NCI-H774 (cell line): ENCODE measurements at regions not wholly inside any gene's neighbourhood (a gene's known extent, or its start where the extent isn't known, plus 50 kb on each side); places are given as distances from the start of the nearest gene placed in this dataset.

ENCODE experiments used
- DNase-seq: peaks from one replicate; lab custom pipeline; 2025; lab: John Stamatoyannopoulos, UW

DNA sequence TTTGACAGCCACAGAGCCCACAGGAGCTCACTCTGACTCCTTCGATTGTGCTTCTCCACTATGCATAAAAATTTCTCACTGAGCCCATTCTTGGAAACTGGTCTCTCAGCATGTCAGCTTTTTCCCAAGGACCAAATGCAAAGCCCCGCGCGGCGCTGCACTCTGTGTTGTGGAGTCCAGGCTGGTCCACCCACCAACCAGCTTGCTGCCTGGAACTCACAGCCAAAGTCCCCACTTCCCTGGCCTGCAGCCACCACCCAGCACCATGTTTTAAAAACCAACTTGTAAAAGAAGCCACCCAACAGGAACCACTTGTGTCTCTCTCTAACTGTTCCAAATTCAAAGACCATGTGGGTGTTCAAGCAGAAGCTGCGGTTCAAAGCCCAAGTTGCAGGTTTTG, 124.4 kb downstream of the SPATA19 start:
- no peak for DNase-seq

DNA sequence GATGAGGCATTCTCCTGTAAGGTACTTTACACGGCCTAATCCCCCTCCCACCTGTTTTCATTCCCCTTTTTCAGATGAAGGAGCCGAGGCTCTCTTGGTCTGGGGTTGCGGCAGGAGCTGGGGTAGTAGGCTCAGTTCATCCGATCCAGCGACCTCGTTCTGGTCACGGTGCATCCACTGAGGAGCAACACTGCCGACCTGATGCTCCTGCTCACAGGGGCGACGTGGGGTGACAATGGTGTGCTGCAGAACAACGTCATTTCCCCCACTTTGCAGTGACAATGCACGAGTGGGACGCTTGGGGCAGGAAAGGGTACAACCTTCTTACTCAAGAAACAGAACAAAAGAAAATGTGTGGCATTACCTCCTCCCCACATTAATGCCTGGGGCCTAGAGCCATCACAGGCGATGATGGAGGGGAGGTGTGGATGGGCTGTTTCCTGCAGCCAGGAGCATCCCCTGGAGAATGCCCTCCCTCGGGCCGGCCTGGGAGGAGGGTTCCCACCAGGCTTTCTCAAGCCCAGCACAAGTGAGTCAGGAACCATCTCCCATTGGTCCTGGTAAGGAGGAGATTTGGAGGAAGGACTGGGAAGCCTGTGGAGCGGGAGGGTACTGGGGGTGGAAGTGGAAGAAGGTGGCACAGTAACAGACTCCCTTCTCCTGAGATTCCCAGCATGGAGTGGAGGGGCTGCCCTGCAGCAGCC, 125.6 kb downstream of the SPATA19 start:
- DNase-seq, result no peak

GRCh38 chr11:133718831-133719230, 126.5 kb downstream of the SPATA19 start:
- no peak for DNase-seq

DNA sequence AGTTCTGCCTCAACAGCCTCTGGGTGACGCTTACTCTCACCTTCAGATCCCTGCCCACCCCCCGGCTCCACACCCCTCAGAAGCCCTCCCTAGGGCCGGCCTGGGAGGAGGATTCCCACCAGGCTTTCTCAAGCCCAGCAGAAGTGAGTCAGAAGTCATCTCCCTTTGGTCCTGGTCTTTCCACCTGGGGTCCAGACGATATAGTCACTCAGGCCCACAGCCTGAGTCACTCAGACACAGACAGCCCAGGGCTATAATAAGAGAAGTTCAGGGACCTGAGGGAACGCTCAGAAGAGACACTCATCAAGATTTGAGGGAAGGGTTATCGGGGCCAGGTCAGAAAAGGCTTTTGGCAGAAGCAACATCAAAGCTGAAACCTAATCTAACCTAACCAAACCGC, 127.1 kb downstream of the SPATA19 start:
- DNase-seq, result no peak

- no peak for DNase-seq
Observed at GRCh38 chr11:133716602-133717001, 128.7 kb downstream of the SPATA19 start.

DNA sequence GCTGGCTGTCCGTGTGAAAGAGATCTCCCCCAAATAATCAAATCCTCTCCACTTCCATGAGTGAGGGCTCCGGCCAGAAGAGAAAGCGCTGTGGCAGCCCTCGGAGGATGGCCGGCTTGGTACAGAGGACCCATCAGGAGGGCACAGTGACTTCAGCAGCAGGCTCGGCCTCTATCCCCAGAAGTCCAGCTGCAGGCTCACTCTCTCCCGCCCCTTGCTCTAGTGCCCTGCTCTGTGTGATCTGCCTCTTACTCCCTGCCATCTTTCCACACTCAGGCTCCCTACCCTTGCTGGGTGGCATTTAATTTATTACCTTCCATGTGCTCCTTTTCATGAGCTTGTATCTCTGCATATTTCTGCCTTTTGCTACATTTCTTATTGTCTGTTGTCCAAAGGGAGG, 129.7 kb downstream of the SPATA19 start:
- DNase-seq, result no peak

- no peak for DNase-seq
Observed at GRCh38 chr11:133714471-133715375, 130.6 kb downstream of the SPATA19 start.

GRCh38 chr11:133713844-133714243, 131.5 kb downstream of the SPATA19 start:
- DNase-seq, result no peak

DNA sequence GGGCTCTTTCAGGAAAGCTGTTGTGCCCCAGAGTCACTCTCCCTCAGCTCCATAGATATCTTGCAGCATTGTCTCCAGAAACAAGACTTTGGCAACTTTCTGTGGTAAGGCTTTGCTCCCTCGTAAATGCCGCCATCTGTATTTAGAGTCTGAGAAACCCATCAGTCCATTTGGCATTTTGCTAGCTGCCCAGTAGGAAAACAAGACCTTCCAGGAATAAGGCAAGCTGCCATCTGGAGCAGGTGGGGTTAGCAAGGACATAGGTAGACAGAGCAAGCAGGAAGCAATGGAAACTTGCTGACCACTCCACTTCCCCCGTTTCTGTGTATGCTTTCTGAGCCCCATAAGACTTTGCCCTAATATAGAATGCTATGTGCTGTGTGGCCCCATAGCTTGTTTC, 131.9 kb downstream of the SPATA19 start:
- DNase-seq, result no peak

DNA sequence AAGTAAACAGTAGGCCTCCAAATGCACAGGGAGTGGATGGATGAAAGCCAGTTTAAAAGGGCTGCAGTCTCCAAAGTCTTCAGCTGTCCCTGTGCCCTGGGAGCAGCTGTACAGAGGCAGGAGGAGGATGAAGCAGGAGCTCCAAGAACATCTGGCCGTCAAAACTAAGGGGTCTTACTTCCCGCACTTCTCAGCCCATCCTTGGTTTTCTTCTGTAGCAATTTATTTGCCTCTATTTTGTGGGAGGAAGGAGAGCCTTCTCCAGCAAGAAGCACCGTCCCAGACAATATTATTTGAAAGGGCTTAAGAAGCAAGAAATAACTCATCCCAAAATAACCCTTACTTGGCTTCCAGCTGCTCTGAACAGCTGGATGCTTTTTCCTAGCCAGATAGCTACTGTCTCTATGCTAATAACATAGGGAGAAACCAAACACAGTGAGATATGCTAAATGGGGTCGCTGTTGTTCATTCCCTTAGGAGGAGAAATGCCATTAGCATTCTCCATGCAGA, 133.2 kb downstream of the SPATA19 start:
- DNase-seq, result no peak

GRCh38 chr11:133711545-133711944, 133.8 kb downstream of the SPATA19 start:
- no peak for DNase-seq

DNA sequence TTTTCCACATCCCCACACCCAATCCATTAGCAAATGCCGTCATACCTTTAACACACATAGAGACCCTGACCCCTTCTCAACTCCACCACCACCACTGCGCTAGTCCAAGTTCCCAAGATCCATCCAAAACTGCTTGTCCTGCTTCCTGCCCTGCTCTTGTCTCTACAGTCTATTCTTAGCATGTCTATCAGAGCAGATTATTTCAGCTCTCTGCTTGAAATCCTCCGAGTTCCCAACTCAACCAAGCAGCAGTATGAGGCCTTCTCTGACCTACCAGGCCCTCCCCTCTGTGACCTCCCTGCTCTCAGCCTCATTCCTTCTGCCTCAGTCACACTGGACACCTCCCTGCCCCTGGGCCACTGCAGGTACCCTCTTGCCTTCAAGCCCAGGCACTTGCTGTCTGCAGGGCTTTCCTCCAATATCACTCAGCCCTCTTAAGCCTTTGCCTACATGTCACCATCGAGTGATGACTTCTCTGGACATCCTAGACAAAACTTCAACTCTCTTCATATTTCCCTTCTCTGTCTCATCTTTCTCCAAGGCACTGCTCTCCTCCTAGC, 134.6 kb downstream of the SPATA19 start:
- no peak for DNase-seq

- DNase-seq, result no peak
Observed at GRCh38 chr11:133710241-133710640, 135.1 kb downstream of the SPATA19 start.

- DNase-seq, result no peak
Observed at GRCh38 chr11:133708547-133709051, 136.7 kb downstream of the SPATA19 start.

- DNase-seq, result no peak
Observed at GRCh38 chr11:133706925-133707794, 138.2 kb downstream of the SPATA19 start.

DNA sequence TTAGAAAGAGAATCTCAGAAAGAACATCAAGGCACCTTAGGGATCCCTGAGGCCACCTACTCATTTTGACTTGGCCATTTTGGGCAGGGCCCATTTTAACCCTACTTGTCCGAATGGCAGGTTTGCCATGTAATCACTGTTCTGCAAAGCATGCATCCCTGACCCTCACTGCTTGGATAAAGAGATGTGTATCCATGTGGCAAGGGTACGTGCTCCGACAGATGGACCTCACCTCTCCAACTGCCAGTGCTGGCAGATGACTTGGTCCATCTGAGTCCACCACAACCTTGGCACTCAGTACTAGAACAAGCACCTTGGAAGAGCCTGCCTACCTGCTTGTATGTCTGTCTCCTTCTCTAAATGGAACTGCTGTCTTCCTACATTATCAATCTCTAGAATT, 139.4 kb downstream of the SPATA19 start:
- no peak for DNase-seq

DNA sequence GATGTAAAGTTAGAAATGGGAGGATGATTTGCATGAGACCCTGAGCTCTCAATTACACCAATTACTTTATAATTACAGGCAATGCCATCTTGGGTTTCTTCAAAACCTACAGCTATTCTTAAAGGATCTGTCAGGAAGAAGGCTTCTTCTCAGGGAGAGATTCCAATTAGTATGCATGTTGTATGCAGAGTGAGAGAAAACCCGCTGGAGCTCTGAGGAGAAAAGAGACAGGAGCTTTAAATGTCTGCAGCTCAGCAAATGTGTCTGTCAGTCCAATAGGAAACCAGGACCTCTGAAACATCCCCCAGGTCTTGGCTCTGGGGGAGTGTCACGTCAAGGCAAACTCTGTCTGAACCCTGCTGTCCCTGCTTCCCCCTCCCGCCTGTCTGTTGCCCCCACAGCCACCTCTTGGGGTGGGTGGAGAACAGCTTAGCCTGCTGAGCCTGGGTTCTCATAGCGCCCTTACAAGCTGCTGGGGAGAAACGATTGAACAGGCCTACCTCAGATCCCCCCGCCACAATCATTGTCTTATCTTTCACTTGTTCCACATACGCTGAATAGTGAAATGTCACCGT, 140.2 kb downstream of the SPATA19 start:
- DNase-seq, result no peak

DNA sequence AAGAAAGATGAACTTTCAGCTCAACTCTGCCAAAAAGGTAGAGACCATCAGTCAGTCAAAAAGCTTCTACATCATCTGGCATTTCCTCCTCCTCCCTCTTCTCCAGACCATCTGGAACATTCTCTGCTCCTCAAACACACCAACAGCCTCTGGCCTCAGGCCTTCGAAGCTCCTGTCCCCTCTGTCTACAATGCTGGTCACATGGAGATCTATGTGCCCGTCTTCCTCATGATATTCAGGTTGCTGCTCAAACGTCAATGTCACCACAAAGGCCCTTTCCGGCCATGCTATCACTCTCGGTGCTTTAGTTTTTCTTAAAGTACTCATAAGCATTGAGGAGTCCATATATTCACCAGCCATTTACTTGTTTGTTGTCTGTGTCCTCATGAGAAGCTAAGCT, 146.2 kb downstream of the SPATA19 start:
- DNase-seq, result no peak

- DNase-seq, result no peak
Observed at GRCh38 chr11:133698654-133699053, 146.7 kb downstream of the SPATA19 start.

- DNase-seq, result no peak
Observed at GRCh38 chr11:133697603-133698180, 147.6 kb downstream of the SPATA19 start.

- no peak for DNase-seq
Observed at GRCh38 chr11:133697161-133697560, 148.2 kb downstream of the SPATA19 start.
